ENCODE measurements at regions not wholly inside any gene's neighbourhood (a gene's known extent, or its start where the extent isn't known, plus 50 kb on each side); places are given as distances from the start of the nearest gene placed in this dataset.

- no CpG with 5 or more reads among the region's 1 CpG for WGBS (ENCODE audit: extremely low coverage, insufficient coverage, insufficient read length)
- no peaks in the 10 kb centered on the region for H3K4me1 ChIP-seq (ENCODE audit: control insufficient read depth in 1 of 2, insufficient read depth in 2 of 2, low read length in 2 of 2)
- H3K4me3 ChIP-seq (ENCODE audit: low read depth, low read length): no peak overlapping the region
- H3K79me2 ChIP-seq (ENCODE audit: control insufficient read depth, insufficient read depth, low read length, poor library complexity): no peaks in the 10 kb centered on the region
- no peaks in the 10 kb centered on the region for H3K36me3 ChIP-seq (ENCODE audit: control insufficient read depth in 1 of 2, insufficient read depth in 2 of 2, low read length in 2 of 2)
- no peak overlapping the region for H2AFZ ChIP-seq (ENCODE audit: insufficient read depth, low read length, poor library complexity)
- no peak overlapping the region for H3K4me2 ChIP-seq (ENCODE audit: low read length)
- no peak overlapping the region for H3K23ac ChIP-seq (ENCODE audit: low read length)
- H3K14ac ChIP-seq (ENCODE audit: low read length): no peak overlapping the region
- no peak overlapping the region for H2BK120ac ChIP-seq (ENCODE audit: insufficient read depth, low read length, poor library complexity)
- H3K9me3 ChIP-seq (ENCODE audit: insufficient read depth, low read depth, low read length): no peaks in the 10 kb centered on the region
- no peak overlapping the region for H3K18ac ChIP-seq (ENCODE audit: low read length)
- H3K27ac ChIP-seq (ENCODE audit: low read depth, low read length): no peak overlapping the region
- H3K4ac ChIP-seq (ENCODE audit: low read depth, low read length): no peak overlapping the region
- H2AK5ac ChIP-seq (ENCODE audit: low read length): no peak overlapping the region
- no peak overlapping the region for H3K9ac ChIP-seq (ENCODE audit: low read length)
- H4K12ac ChIP-seq (ENCODE audit: low read depth, low read length): no peak overlapping the region
- H4K8ac ChIP-seq (ENCODE audit: low read depth, low read length): no peak overlapping the region
- no peak for DNase-seq
- H2BK12ac ChIP-seq (ENCODE audit: low read length): no peak overlapping the region
- no peaks in the 10 kb centered on the region for H3K27me3 ChIP-seq (ENCODE audit: insufficient read depth, low read length)
- no peak overlapping the region for H2BK5ac ChIP-seq (ENCODE audit: low read depth, low read length, poor library complexity)
- no peaks in the 10 kb centered on the region for H3K79me1 ChIP-seq (ENCODE audit: low read length)
- no peak overlapping the region for H4K91ac ChIP-seq (ENCODE audit: low read depth, low read length)
These were observed 60.9 kb upstream of the FSCB start for GRCh38 chr14:44567997-44568396.

DNA sequence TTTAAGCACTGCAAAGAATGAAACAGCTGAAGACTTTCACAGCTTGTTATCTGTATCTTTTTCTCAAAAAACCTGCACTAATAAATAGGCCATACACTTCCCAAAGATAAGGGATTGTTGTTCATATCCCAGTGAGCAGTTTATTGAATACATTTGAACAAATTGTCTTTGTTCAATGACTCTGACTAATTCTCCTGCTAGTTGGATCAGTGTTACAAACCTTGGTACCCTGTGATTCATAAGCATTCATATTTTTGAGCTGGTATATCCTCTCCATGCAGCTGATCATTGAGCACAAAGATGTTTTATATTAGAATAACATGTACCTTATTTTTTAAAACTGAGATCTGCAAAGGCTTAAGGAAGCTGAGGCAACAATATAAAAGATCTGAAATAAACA, 58.9 kb upstream of the FSCB start:
- Histone ChIP-seq H4K12ac (ENCODE audit: low read depth, low read length) (no peak overlapping the region), H3K4me3 (ENCODE audit: low read depth, low read length) (no peak overlapping the region), H3K9me3 (ENCODE audit: insufficient read depth, low read depth, low read length) (no peaks in the 10 kb centered on the region), H3K27me3 (ENCODE audit: insufficient read depth, low read length) (no peaks in the 10 kb centered on the region), H3K23ac (ENCODE audit: low read length) (no peak overlapping the region), H2AFZ (ENCODE audit: insufficient read depth, low read length, poor library complexity) (no peak overlapping the region), H3K27ac (ENCODE audit: low read depth, low read length) (no peak overlapping the region), H3K14ac (ENCODE audit: low read length) (no peak overlapping the region), H3K36me3 (ENCODE audit: control insufficient read depth in 1 of 2, insufficient read depth in 2 of 2, low read length in 2 of 2) (no peaks in the 10 kb centered on the region), H3K4me1 (ENCODE audit: control insufficient read depth in 1 of 2, insufficient read depth in 2 of 2, low read length in 2 of 2) (no peaks in the 10 kb centered on the region), H3K9ac (ENCODE audit: low read length) (no peak overlapping the region), H4K8ac (ENCODE audit: low read depth, low read length) (no peak overlapping the region), H3K18ac (ENCODE audit: low read length) (no peak overlapping the region), H2AK5ac (ENCODE audit: low read length) (no peak overlapping the region), H4K91ac (ENCODE audit: low read depth, low read length) (no peak overlapping the region), H2BK12ac (ENCODE audit: low read length) (no peak overlapping the region), H3K4me2 (ENCODE audit: low read length) (no peak overlapping the region), H2BK5ac (ENCODE audit: low read depth, low read length, poor library complexity) (no peak overlapping the region), H3K79me1 (ENCODE audit: low read length) (no peaks in the 10 kb centered on the region), H3K4ac (ENCODE audit: low read depth, low read length) (no peak overlapping the region), H2BK120ac (ENCODE audit: insufficient read depth, low read length, poor library complexity) (no peak overlapping the region), H3K79me2 (ENCODE audit: control insufficient read depth, insufficient read depth, low read length, poor library complexity) (no peaks in the 10 kb centered on the region)
- DNase-seq: no peak

DNA sequence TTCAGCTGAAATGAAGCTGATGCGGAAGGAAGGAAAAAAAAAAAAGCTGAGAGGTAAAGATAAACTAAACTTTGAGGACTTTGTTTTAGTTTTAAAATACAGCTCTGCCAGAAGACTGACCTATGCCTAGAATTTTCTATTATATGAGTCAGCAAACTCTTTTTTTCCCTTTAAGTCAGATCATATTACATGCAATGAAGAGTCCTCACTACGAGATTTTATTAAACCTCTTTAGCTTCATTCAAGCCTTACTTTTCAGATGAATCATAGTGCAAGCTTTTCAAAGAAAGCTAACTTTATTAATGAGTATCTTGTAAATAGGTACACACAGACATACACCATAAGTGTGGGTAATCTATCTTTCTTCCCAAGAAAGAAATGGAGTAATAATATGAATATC, 57.8 kb upstream of the FSCB start:
- no peak overlapping the region for H3K4ac ChIP-seq (ENCODE audit: low read depth, low read length)
- WGBS (ENCODE audit: extremely low coverage, insufficient coverage, insufficient read length): no CpG with 5 or more reads among the region's 2 CpGs

More for the DNA sequence above, 57.8 kb upstream of the FSCB start:
- Histone ChIP-seq H4K8ac (ENCODE audit: low read depth, low read length) (no peak overlapping the region), H3K23ac (ENCODE audit: low read length) (no peak overlapping the region), H2BK12ac (ENCODE audit: low read length) (no peak overlapping the region), H4K91ac (ENCODE audit: low read depth, low read length) (no peak overlapping the region), H3K14ac (ENCODE audit: low read length) (no peak overlapping the region), H2BK5ac (ENCODE audit: low read depth, low read length, poor library complexity) (no peak overlapping the region), H3K18ac (ENCODE audit: low read length) (no peak overlapping the region), H4K12ac (ENCODE audit: low read depth, low read length) (no peak overlapping the region), H3K27me3 (ENCODE audit: insufficient read depth, low read length) (no peaks in the 10 kb centered on the region), H3K4me2 (ENCODE audit: low read length) (no peak overlapping the region), H2AK5ac (ENCODE audit: low read length) (no peak overlapping the region), H3K36me3 (ENCODE audit: control insufficient read depth in 1 of 2, insufficient read depth in 2 of 2, low read length in 2 of 2) (no peaks in the 10 kb centered on the region), H3K4me1 (ENCODE audit: control insufficient read depth in 1 of 2, insufficient read depth in 2 of 2, low read length in 2 of 2) (no peaks in the 10 kb centered on the region), H3K79me2 (ENCODE audit: control insufficient read depth, insufficient read depth, low read length, poor library complexity) (no peaks in the 10 kb centered on the region), H3K9me3 (ENCODE audit: insufficient read depth, low read depth, low read length) (no peaks in the 10 kb centered on the region), H3K4me3 (ENCODE audit: low read depth, low read length) (no peak overlapping the region), H3K79me1 (ENCODE audit: low read length) (no peaks in the 10 kb centered on the region), H3K27ac (ENCODE audit: low read depth, low read length) (no peak overlapping the region), H3K9ac (ENCODE audit: low read length) (no peak overlapping the region), H2BK120ac (ENCODE audit: insufficient read depth, low read length, poor library complexity) (no peak overlapping the region), H2AFZ (ENCODE audit: insufficient read depth, low read length, poor library complexity) (no peak overlapping the region)
- no peak for DNase-seq
